PC-9 (cell line): ENCODE measurements at regions not wholly inside any gene's neighbourhood (a gene's known extent, or its start where the extent isn't known, plus 50 kb on each side); places are given as distances from the start of the nearest gene placed in this dataset.

Experiments
- BruUV-seq: library from RNA; stranded (reverse); fragments of 400-500 nt; replicated peaks from 2 replicates; lab custom pipeline; 2021; lab: Mats Ljungman, UMichigan
- CTCF ChIA-PET: fragments of 300-600 bp; sonication (Branson Sonifier 250); formaldehyde crosslinking; loops from one replicate; lab custom pipeline; 2022; ENCODE audit warnings: antibody characterized with exemption; lab: Charles Lee
- POLR2A ChIA-PET: fragments of 300-600 bp; sonication (Branson Sonifier 250); formaldehyde crosslinking; loops from one replicate; lab custom pipeline; 2022; ENCODE audit warnings: antibody characterized with exemption; ENCODE audit not compliant: unreplicated experiment; lab: Charles Lee
- DNase-seq, 2 experiments: peaks; one replicate each; pipeline versions ENCODE4 v3.0.0 to v3.0.0-alpha.2; 2015 to 2022; ENCODE audit warnings: mixed read lengths in 1 of 2
- H2AFZ ChIP-seq: fragments of 200-600 bp; sonication (generic); 2 replicates; pipeline ENCODE4 v1.8.1; 2017; ENCODE audit warnings: antibody characterized with exemption
- H3F3A ChIP-seq: fragments of 200-600 bp; sonication (generic); 2 replicates; pipeline ENCODE4 v1.8.1; 2017; ENCODE audit warnings: antibody characterized with exemption, mild to moderate bottlenecking, low read depth; ENCODE audit not compliant: insufficient read depth
- H3K27ac ChIP-seq: fragments of 200-600 bp; sonication (generic); 2 replicates; pipeline ENCODE4 v1.6.1; 2016; ENCODE audit warnings: mixed run types
- H3K27me3 ChIP-seq: fragments of 200-600 bp; sonication (generic); 2 replicates; pipeline ENCODE4 v1.6.1; 2016; ENCODE audit warnings: low read depth, mixed run types; ENCODE audit not compliant: insufficient read depth
- H3K36me3 ChIP-seq: fragments of 200-600 bp; sonication (generic); 2 replicates; pipeline ENCODE4 v1.6.1; 2016; ENCODE audit warnings: low read depth, mixed run types
- H3K4me1 ChIP-seq: fragments of 200-600 bp; sonication (generic); replicated peaks from 2 replicates; pipeline ENCODE4 v1.6.1; 2016; ENCODE audit warnings: mixed run types; ENCODE audit not compliant: insufficient read depth
- H3K4me2 ChIP-seq: fragments of 200-600 bp; sonication (generic); 2 replicates; pipeline ENCODE4 v1.6.1; 2017; ENCODE audit warnings: mixed run types
- H3K4me3 ChIP-seq: fragments of 200-600 bp; sonication (generic); 2 replicates; pipeline ENCODE4 v1.6.1; 2016; ENCODE audit warnings: mixed run types
- H3K79me2 ChIP-seq: fragments of 200-600 bp; sonication (generic); 2 replicates; pipeline ENCODE4 v1.6.1; 2017; ENCODE audit warnings: low read depth, mixed run types
- H3K9me2 ChIP-seq: fragments of 200-600 bp; sonication (generic); 2 replicates; pipeline ENCODE4 v1.8.1; 2017; ENCODE audit warnings: mild to moderate bottlenecking; ENCODE audit not compliant: insufficient read depth
- H3K9me3 ChIP-seq: fragments of 200-600 bp; sonication (generic); 2 replicates; pipeline ENCODE4 v1.8.1; 2016; ENCODE audit warnings: low read depth; ENCODE audit not compliant: insufficient read depth
- H4K20me1 ChIP-seq: fragments of 200-600 bp; sonication (generic); 2 replicates; pipeline ENCODE4 v1.8.1; 2017; ENCODE audit not compliant: insufficient read depth
- CTCF ChIP-seq: fragments of 200-600 bp; sonication (generic); conservative IDR thresholded peaks from 2 replicates; pipeline ENCODE4 v1.6.1; 2017; ENCODE audit warnings: mixed run types, antibody characterized with exemption, mild to moderate bottlenecking, moderate library complexity
- EZH2 ChIP-seq: fragments of 200-600 bp; sonication (generic); IDR thresholded peaks from 2 replicates; pipeline ENCODE4 v1.8.0; 2017; ENCODE audit warnings: antibody characterized with exemption, low read depth
- intact Hi-C: fragments of 100-400 bp; cut with micrococcal nuclease; formaldehyde crosslinking; loops from one replicate; pipeline ENCODE4 v1.10.0; 2022; ENCODE audit not compliant: unreplicated experiment

DNA sequence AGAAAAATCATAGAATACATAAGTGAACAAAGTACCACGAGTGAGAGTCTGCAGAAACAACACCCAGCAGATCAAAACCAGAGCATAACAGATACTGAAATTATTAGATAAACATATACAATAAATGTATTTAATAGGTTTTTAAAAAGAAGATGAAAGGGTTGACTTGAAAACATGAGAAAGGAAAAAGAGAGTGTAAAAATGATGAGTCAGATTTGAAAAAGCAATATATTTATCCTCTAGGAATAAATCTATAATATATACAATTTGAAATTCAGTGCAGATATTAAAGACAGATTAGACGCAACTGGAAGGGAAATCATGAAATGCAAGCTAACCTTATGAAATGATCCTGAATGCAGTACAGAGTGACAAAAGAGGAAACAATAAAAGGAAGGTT is 170.2 kb upstream of the RUNX1 start:
- BruUV-seq: no TSS peak
- H2AFZ ChIP-seq: no peak overlapping the region
- H3K9me3 ChIP-seq: no peaks in the 10 kb centered on the region
- no peaks in the 10 kb centered on the region for H3K9me2 ChIP-seq
- intact Hi-C loops: no loop called here
- H3K36me3 ChIP-seq: no peaks in the 10 kb centered on the region
- peak overlapping the region; percentile 100 for H3K27ac ChIP-seq
- no peak for DNase-seq
- H3K27me3 ChIP-seq: no peaks in the 10 kb centered on the region
- H3F3A ChIP-seq: peaks cover 38% of the 10 kb centered on the region
- no peak for TF ChIP-seq CTCF
- TF ChIP-seq EZH2: no peak
- H3K4me1 ChIP-seq: peaks cover 72% of the 10 kb centered on the region
- no peaks in the 10 kb centered on the region for H4K20me1 ChIP-seq
- H3K4me3 ChIP-seq: no peak overlapping the region
- POLR2A ChIA-PET: no interaction called here
- CTCF ChIA-PET: interaction anchor here (0.5 kb wide), 1 partner anchor 216 kb away, joined by 3 read pairs; no protein-coding TSS in a partner anchor
- peak overlapping the region; percentile 58 for H3K4me2 ChIP-seq
- no peaks in the 10 kb centered on the region for H3K79me2 ChIP-seq

- H3K4me2 ChIP-seq: peak overlapping the region; percentile 62
- no peak overlapping the region for H3K4me3 ChIP-seq
- H3K79me2 ChIP-seq: no peaks in the 10 kb centered on the region
- H4K20me1 ChIP-seq: no peaks in the 10 kb centered on the region
- peaks cover 55% of the 10 kb centered on the region for H3K4me1 ChIP-seq
- TF ChIP-seq EZH2: no peak
- H3K27me3 ChIP-seq: no peaks in the 10 kb centered on the region
- H3K9me2 ChIP-seq: no peaks in the 10 kb centered on the region
- peaks cover 28% of the 10 kb centered on the region for H3F3A ChIP-seq
- ChIA-PET CTCF (interaction anchor here (0.7 kb wide), 1 partner anchor 79 kb away, joined by 10 read pairs; no protein-coding TSS in a partner anchor), POLR2A (no interaction called here)
- H2AFZ ChIP-seq: no peak overlapping the region
- H3K36me3 ChIP-seq: no peaks in the 10 kb centered on the region
- H3K9me3 ChIP-seq: no peaks in the 10 kb centered on the region; the same call in 1 of the 2 replicates
- DNase-seq: peak; percentile 88 to 100
- intact Hi-C loops: loop anchor here (1.0 kb wide), 6 partner anchors 9 to 329 kb away; no protein-coding TSS in a partner anchor
- BruUV-seq: no TSS peak
- H3K27ac ChIP-seq: peak overlapping the region; percentile 100
Observed at GRCh38 chr21:35217504-35218060, 168.5 kb upstream of the RUNX1 start.

GRCh38 chr21:35216996-35217395 is 167.9 kb upstream of the RUNX1 start:
- Histone ChIP-seq H4K20me1 (no peaks in the 10 kb centered on the region), H3K4me3 (peak overlapping the region; percentile 13; the same call in 1 of the 2 replicates), H3K9me3 (no peaks in the 10 kb centered on the region; the same call in 1 of the 2 replicates), H3K27ac (peak overlapping the region; percentile 100), H3K4me1 (peaks cover 49% of the 10 kb centered on the region), H3K9me2 (no peaks in the 10 kb centered on the region), H3K27me3 (no peaks in the 10 kb centered on the region), H3K79me2 (no peaks in the 10 kb centered on the region), H3K36me3 (no peaks in the 10 kb centered on the region), H3K4me2 (peak overlapping the region; percentile 62), H2AFZ (no peak overlapping the region), H3F3A (peaks cover 24% of the 10 kb centered on the region)
- no peak for DNase-seq
- TF ChIP-seq CTCF: no peak
- TF ChIP-seq EZH2: no peak
- CTCF ChIA-PET: interaction anchor here (0.7 kb wide), 1 partner anchor 78 kb away, joined by 10 read pairs; no protein-coding TSS in a partner anchor
- POLR2A ChIA-PET: interaction anchor here (0.6 kb wide), 1 partner anchor 1103 kb away, joined by 4 read pairs; the partner anchor contains the start of gene MORC3
- BruUV-seq: TSS peak; percentile 99
- intact Hi-C loops: loop anchor here (1.0 kb wide), 6 partner anchors 9 to 329 kb away; no protein-coding TSS in a partner anchor
